Dendritic cell treated with granulocyte-macrophage colony-stimulating factor and Interleukin-4, amounts not matched to agents 40 ng/mL and 50 ng/mL, for 4 days (primary cell): ENCODE measurements at regions not wholly inside any gene's neighbourhood (a gene's known extent, or its start where the extent isn't known, plus 50 kb on each side); places are given as distances from the start of the nearest gene placed in this dataset.
"Not testable (repeated sequence)": the region's sequence is repeated elsewhere in the genome, so short reads cannot be mapped to it uniquely, and the experiment has no call there.

Experiments used
- H3K27ac Mint-ChIP-seq: one replicate; pipeline ENCODE4 v1.8.0; 2022; ENCODE audit warnings: mild to moderate bottlenecking, mixed read lengths
- H3K27me3 Mint-ChIP-seq: one replicate; pipeline ENCODE4 v1.8.0; 2022; ENCODE audit warnings: mild to moderate bottlenecking, mixed read lengths
- H3K36me3 Mint-ChIP-seq: one replicate; pipeline ENCODE4 v1.8.0; 2022; ENCODE audit warnings: low read depth, mixed read lengths
- H3K4me1 Mint-ChIP-seq: one replicate; pipeline ENCODE4 v1.8.0; 2022; ENCODE audit warnings: low read depth, mixed read lengths
- H3K4me3 Mint-ChIP-seq: one replicate; pipeline ENCODE4 v1.8.0; 2022; ENCODE audit warnings: mild to moderate bottlenecking, moderate library complexity, mixed read lengths
- H3K9me3 Mint-ChIP-seq: one replicate; pipeline ENCODE4 v1.8.0; 2022; ENCODE audit warnings: mixed read lengths
- intact Hi-C: fragments of 100-400 bp; cut with micrococcal nuclease; formaldehyde crosslinking; loops from one replicate; pipeline ENCODE4 v1.15.0; 2022

- peaks cover 10% of the 10 kb centered on the region for H3K9me3 Mint-ChIP-seq
- no peaks in the 10 kb centered on the region for H3K27me3 Mint-ChIP-seq
- intact Hi-C loops, result no loop called here
- no peaks in the 10 kb centered on the region for H3K36me3 Mint-ChIP-seq
- H3K27ac Mint-ChIP-seq, result no peak overlapping the region
- H3K4me3 Mint-ChIP-seq, result no peak overlapping the region
- no peaks in the 10 kb centered on the region for H3K4me1 Mint-ChIP-seq
These were observed 915.4 kb downstream of the TSN start for GRCh38 chr2:122670897-122671296.

GRCh38 chr2:122680662-122681061 is 925.2 kb downstream of the TSN start:
- Mint-ChIP-seq H3K4me1 (no peaks in the 10 kb centered on the region), H3K27me3 (no peaks in the 10 kb centered on the region), H3K27ac (no peak overlapping the region), H3K36me3 (no peaks in the 10 kb centered on the region), H3K4me3 (no peak overlapping the region), H3K9me3 (peaks cover 11% of the 10 kb centered on the region)
- intact Hi-C loops, result no loop called here

GRCh38 chr2:122681626-122682025 is 926.2 kb downstream of the TSN start:
- no peaks in the 10 kb centered on the region for H3K27me3 Mint-ChIP-seq
- H3K27ac Mint-ChIP-seq, result no peak overlapping the region
- peaks cover 21% of the 10 kb centered on the region for H3K9me3 Mint-ChIP-seq
- no peaks in the 10 kb centered on the region for H3K36me3 Mint-ChIP-seq
- H3K4me1 Mint-ChIP-seq, result no peaks in the 10 kb centered on the region
- H3K4me3 Mint-ChIP-seq, result no peak overlapping the region
- intact Hi-C loops, result no loop called here

- no peak overlapping the region for H3K27ac Mint-ChIP-seq
- H3K36me3 Mint-ChIP-seq, result no peaks in the 10 kb centered on the region
- H3K27me3 Mint-ChIP-seq, result no peaks in the 10 kb centered on the region
- H3K9me3 Mint-ChIP-seq, result peaks cover 22% of the 10 kb centered on the region
- intact Hi-C loops, result no loop called here
- no peak overlapping the region for H3K4me3 Mint-ChIP-seq
- no peaks in the 10 kb centered on the region for H3K4me1 Mint-ChIP-seq
These were observed 926.9 kb downstream of the TSN start for GRCh38 chr2:122682356-122682755.

- H3K27me3 Mint-ChIP-seq, result no peaks in the 10 kb centered on the region
- H3K4me1 Mint-ChIP-seq, result no peaks in the 10 kb centered on the region
- H3K4me3 Mint-ChIP-seq, result no peak overlapping the region
- intact Hi-C loops, result no loop called here
- peaks cover 22% of the 10 kb centered on the region for H3K9me3 Mint-ChIP-seq
- no peak overlapping the region for H3K27ac Mint-ChIP-seq
- no peaks in the 10 kb centered on the region for H3K36me3 Mint-ChIP-seq
These were observed 927.6 kb downstream of the TSN start for GRCh38 chr2:122683018-122683417.

- H3K4me1 Mint-ChIP-seq, result peaks cover 13% of the 10 kb centered on the region
- no peaks in the 10 kb centered on the region for H3K27me3 Mint-ChIP-seq
- H3K27ac Mint-ChIP-seq, result no peak overlapping the region
- no peaks in the 10 kb centered on the region for H3K36me3 Mint-ChIP-seq
- no peak overlapping the region for H3K4me3 Mint-ChIP-seq
- intact Hi-C loops, result no loop called here
- peaks cover 35% of the 10 kb centered on the region for H3K9me3 Mint-ChIP-seq
These were observed 937.1 kb downstream of the TSN start for GRCh38 chr2:122692400-122693083.

GRCh38 chr2:122697415-122697814 is 942.0 kb downstream of the TSN start:
- Mint-ChIP-seq H3K4me3 (no peak overlapping the region), H3K9me3 (peaks cover 20% of the 10 kb centered on the region), H3K4me1 (peaks cover 8% of the 10 kb centered on the region), H3K27ac (no peak overlapping the region), H3K36me3 (no peaks in the 10 kb centered on the region), H3K27me3 (no peaks in the 10 kb centered on the region)
- intact Hi-C loops, result no loop called here

GRCh38 chr2:122703676-122704075 is 948.2 kb downstream of the TSN start:
- Mint-ChIP-seq H3K4me1 (peaks cover 7% of the 10 kb centered on the region), H3K27ac (no peak overlapping the region), H3K36me3 (no peaks in the 10 kb centered on the region), H3K4me3 (no peak overlapping the region), H3K9me3 (peaks cover 8% of the 10 kb centered on the region), H3K27me3 (no peaks in the 10 kb centered on the region)
- intact Hi-C loops, result no loop called here

- H3K4me3 Mint-ChIP-seq, result no peak overlapping the region
- no peak overlapping the region for H3K27ac Mint-ChIP-seq
- intact Hi-C loops, result no loop called here
- H3K4me1 Mint-ChIP-seq, result peaks cover 7% of the 10 kb centered on the region
- H3K27me3 Mint-ChIP-seq, result no peaks in the 10 kb centered on the region
- H3K36me3 Mint-ChIP-seq, result no peaks in the 10 kb centered on the region
- H3K9me3 Mint-ChIP-seq, result peaks cover 8% of the 10 kb centered on the region
These were observed 948.7 kb downstream of the TSN start for GRCh38 chr2:122704109-122704563.

- Mint-ChIP-seq H3K36me3 (no peaks in the 10 kb centered on the region), H3K4me3 (no peak overlapping the region), H3K27me3 (no peaks in the 10 kb centered on the region), H3K27ac (no peak overlapping the region), H3K9me3 (peaks cover 18% of the 10 kb centered on the region), H3K4me1 (peaks cover 7% of the 10 kb centered on the region)
- intact Hi-C loops, result no loop called here
These were observed 950.3 kb downstream of the TSN start for GRCh38 chr2:122705746-122706145.

- H3K9me3 Mint-ChIP-seq, result peaks cover 25% of the 10 kb centered on the region
- H3K27ac Mint-ChIP-seq, result no peak overlapping the region
- intact Hi-C loops, result no loop called here
- peaks cover 7% of the 10 kb centered on the region for H3K4me1 Mint-ChIP-seq
- H3K27me3 Mint-ChIP-seq, result no peaks in the 10 kb centered on the region
- no peak overlapping the region for H3K4me3 Mint-ChIP-seq
- no peaks in the 10 kb centered on the region for H3K36me3 Mint-ChIP-seq
These were observed 951.3 kb downstream of the TSN start for GRCh38 chr2:122706757-122707223.

GRCh38 chr2:122707224-122707824 is 951.9 kb downstream of the TSN start:
- Mint-ChIP-seq H3K27me3 (no peaks in the 10 kb centered on the region), H3K4me1 (peaks cover 7% of the 10 kb centered on the region), H3K4me3 (no peak overlapping the region), H3K27ac (no peak overlapping the region), H3K9me3 (peaks cover 29% of the 10 kb centered on the region), H3K36me3 (no peaks in the 10 kb centered on the region)
- intact Hi-C loops, result no loop called here

- no peak overlapping the region for H3K4me3 Mint-ChIP-seq
- intact Hi-C loops, result no loop called here
- H3K27ac Mint-ChIP-seq, result no peak overlapping the region
- peaks cover 55% of the 10 kb centered on the region for H3K9me3 Mint-ChIP-seq
- H3K36me3 Mint-ChIP-seq, result no peaks in the 10 kb centered on the region
- no peaks in the 10 kb centered on the region for H3K4me1 Mint-ChIP-seq
- H3K27me3 Mint-ChIP-seq, result no peaks in the 10 kb centered on the region
These were observed 954.6 kb downstream of the TSN start for GRCh38 chr2:122710049-122710448.

- Mint-ChIP-seq H3K36me3 (no peaks in the 10 kb centered on the region), H3K4me3 (no peak overlapping the region), H3K9me3 (peaks cover 53% of the 10 kb centered on the region), H3K27ac (no peak overlapping the region), H3K27me3 (no peaks in the 10 kb centered on the region), H3K4me1 (no peaks in the 10 kb centered on the region)
- intact Hi-C loops, result no loop called here
These were observed 958.3 kb downstream of the TSN start for GRCh38 chr2:122713800-122714199.

- H3K36me3 Mint-ChIP-seq, H3K4me3 Mint-ChIP-seq, H3K27me3 Mint-ChIP-seq, H3K27ac Mint-ChIP-seq, H3K4me1 Mint-ChIP-seq, intact Hi-C loops: not testable (repeated sequence)
- peaks cover 19% of the 10 kb centered on the region for H3K9me3 Mint-ChIP-seq
These were observed 965.4 kb downstream of the TSN start for GRCh38 chr2:122720822-122721221.
